RPMI8226 (cell line): ENCODE measurements at regions not wholly inside any gene's neighbourhood (a gene's known extent, or its start where the extent isn't known, plus 50 kb on each side); places are given as distances from the start of the nearest gene placed in this dataset.
"Not testable (repeated sequence)": the region's sequence is repeated elsewhere in the genome, so short reads cannot be mapped to it uniquely, and the experiment has no call there.

Experiments used
- DNase-seq: peaks from one replicate; pipeline ENCODE4 v3.0.0-alpha.2; 2015

GRCh38 chr4:158958489-158959270, 144.2 kb upstream of the RAPGEF2 start:
- no peak for DNase-seq

- no peak for DNase-seq
Observed at GRCh38 chr4:158962393-158962792, 140.5 kb upstream of the RAPGEF2 start.

GRCh38 chr4:158963282-158963681, 139.6 kb upstream of the RAPGEF2 start:
- not testable (repeated sequence) for DNase-seq

- peak; percentile 2 for DNase-seq
Observed at GRCh38 chr4:158964114-158964727, 138.7 kb upstream of the RAPGEF2 start.

GRCh38 chr4:158964728-158965124, 138.2 kb upstream of the RAPGEF2 start:
- DNase-seq: no peak

GRCh38 chr4:158965226-158965625, 137.7 kb upstream of the RAPGEF2 start:
- DNase-seq: no peak

- DNase-seq: no peak
Observed at GRCh38 chr4:158966091-158966490, 136.8 kb upstream of the RAPGEF2 start.

- no peak for DNase-seq
Observed at GRCh38 chr4:158968961-158969360, 133.9 kb upstream of the RAPGEF2 start.

- no peak for DNase-seq
Observed at GRCh38 chr4:158970812-158971211, 132.1 kb upstream of the RAPGEF2 start.

GRCh38 chr4:158974438-158974837, 128.4 kb upstream of the RAPGEF2 start:
- DNase-seq: not testable (repeated sequence)

GRCh38 chr4:158980711-158981110, 122.2 kb upstream of the RAPGEF2 start:
- DNase-seq: not testable (repeated sequence)

GRCh38 chr4:158991534-158992155, 111.2 kb upstream of the RAPGEF2 start:
- no peak for DNase-seq

GRCh38 chr4:158993891-158994290, 109.0 kb upstream of the RAPGEF2 start:
- no peak for DNase-seq

GRCh38 chr4:158995040-158995439, 107.8 kb upstream of the RAPGEF2 start:
- no peak for DNase-seq

GRCh38 chr4:158995965-158996364, 106.9 kb upstream of the RAPGEF2 start:
- DNase-seq: no peak

- DNase-seq: no peak
Observed at GRCh38 chr4:158996669-158997074, 106.2 kb upstream of the RAPGEF2 start.

GRCh38 chr4:158997660-158998349, 105.1 kb upstream of the RAPGEF2 start:
- no peak for DNase-seq

- no peak for DNase-seq
Observed at GRCh38 chr4:158998624-158999023, 104.3 kb upstream of the RAPGEF2 start.

- DNase-seq: no peak
Observed at GRCh38 chr4:158999166-158999682, 103.7 kb upstream of the RAPGEF2 start.

GRCh38 chr4:158999849-159000248, 103.0 kb upstream of the RAPGEF2 start:
- DNase-seq: no peak

GRCh38 chr4:159002950-159003349, 99.9 kb upstream of the RAPGEF2 start:
- no peak for DNase-seq

GRCh38 chr4:159003420-159004253, 99.2 kb upstream of the RAPGEF2 start:
- no peak for DNase-seq
